ENCODE measurements at regions not wholly inside any gene's neighbourhood (a gene's known extent, or its start where the extent isn't known, plus 50 kb on each side); places are given as distances from the start of the nearest gene placed in this dataset.

DNA sequence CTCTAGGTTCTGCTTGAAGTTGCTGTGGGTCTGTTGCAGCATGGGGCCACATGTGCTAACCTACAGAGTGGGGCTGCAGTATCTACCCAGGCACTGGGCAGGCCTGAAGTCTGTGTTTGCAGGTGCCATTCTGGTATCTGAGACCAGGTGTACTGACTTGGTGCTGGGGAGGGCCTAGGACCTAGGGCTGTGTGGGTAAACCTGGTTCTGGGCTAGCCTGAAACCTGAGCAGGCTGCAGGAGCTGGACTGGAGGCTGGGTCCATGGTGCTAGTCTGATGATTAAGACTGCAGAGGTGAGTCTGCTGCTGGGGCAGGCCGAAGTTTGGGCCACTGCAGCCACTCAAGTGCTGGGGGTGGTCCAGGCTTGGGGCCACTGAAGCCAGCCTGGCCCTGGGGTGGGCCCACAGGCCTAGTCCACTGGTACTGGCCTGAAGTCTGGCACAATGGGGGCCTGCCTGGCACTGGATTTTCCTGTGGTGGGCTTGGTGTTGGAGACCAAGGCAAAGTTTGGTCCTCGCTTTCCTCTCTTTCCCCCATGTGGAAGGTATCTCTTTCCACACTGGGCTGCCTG is 310.6 kb downstream of the NDFIP2 start:
- no peak for TF ChIP-seq POLR2A (IDR thresholded peaks at IDR 0.05)
- TF ChIP-seq, protein P1, sequence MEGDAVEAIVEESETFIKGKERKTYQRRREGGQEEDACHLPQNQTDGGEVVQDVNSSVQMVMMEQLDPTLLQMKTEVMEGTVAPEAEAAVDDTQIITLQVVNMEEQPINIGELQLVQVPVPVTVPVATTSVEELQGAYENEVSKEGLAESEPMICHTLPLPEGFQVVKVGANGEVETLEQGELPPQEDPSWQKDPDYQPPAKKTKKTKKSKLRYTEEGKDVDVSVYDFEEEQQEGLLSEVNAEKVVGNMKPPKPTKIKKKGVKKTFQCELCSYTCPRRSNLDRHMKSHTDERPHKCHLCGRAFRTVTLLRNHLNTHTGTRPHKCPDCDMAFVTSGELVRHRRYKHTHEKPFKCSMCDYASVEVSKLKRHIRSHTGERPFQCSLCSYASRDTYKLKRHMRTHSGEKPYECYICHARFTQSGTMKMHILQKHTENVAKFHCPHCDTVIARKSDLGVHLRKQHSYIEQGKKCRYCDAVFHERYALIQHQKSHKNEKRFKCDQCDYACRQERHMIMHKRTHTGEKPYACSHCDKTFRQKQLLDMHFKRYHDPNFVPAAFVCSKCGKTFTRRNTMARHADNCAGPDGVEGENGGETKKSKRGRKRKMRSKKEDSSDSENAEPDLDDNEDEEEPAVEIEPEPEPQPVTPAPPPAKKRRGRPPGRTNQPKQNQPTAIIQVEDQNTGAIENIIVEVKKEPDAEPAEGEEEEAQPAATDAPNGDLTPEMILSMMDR (IDR thresholded peaks at IDR 0.05), result no peak

All from heart left ventricle (tissue), 13 donors.